ENCODE measurements at regions not wholly inside any gene's neighbourhood (a gene's known extent, or its start where the extent isn't known, plus 50 kb on each side); places are given as distances from the start of the nearest gene placed in this dataset.

DNA sequence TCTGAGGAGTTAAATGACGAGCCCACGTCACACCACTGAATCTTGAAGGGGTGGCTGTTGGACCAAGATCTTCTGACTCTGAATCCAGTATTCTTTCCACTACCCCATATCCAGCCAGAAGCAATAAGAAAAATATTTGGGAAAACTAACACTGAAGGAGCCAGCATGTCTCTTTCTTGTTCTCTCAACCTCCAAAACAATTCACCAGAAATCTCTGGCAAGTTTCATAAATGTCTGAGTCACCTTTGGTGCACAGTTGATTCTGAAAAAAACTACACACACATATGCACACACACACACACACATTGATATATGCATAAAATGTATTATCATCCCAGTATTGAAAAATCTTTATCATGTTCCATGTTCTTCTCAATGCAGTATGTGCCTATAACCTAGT, 104.3 kb upstream of the BLID start:
- no peaks in the 10 kb centered on the region for H3K36me3 ChIP-seq
- H3K4me3 ChIP-seq: no peak overlapping the region
- H3K27me3 ChIP-seq: no peaks in the 10 kb centered on the region
- DNase-seq (ENCODE audit: low spot score in 2 of 2): no peak
- TF ChIP-seq EP300 (IDR thresholded peaks at IDR 0.05) (no peak), POLR2A (IDR thresholded peaks at IDR 0.05) (no peak)
- TF ChIP-seq, protein P1, sequence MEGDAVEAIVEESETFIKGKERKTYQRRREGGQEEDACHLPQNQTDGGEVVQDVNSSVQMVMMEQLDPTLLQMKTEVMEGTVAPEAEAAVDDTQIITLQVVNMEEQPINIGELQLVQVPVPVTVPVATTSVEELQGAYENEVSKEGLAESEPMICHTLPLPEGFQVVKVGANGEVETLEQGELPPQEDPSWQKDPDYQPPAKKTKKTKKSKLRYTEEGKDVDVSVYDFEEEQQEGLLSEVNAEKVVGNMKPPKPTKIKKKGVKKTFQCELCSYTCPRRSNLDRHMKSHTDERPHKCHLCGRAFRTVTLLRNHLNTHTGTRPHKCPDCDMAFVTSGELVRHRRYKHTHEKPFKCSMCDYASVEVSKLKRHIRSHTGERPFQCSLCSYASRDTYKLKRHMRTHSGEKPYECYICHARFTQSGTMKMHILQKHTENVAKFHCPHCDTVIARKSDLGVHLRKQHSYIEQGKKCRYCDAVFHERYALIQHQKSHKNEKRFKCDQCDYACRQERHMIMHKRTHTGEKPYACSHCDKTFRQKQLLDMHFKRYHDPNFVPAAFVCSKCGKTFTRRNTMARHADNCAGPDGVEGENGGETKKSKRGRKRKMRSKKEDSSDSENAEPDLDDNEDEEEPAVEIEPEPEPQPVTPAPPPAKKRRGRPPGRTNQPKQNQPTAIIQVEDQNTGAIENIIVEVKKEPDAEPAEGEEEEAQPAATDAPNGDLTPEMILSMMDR (IDR thresholded peaks at IDR 0.05): no peak
- no peaks in the 10 kb centered on the region for H3K9me3 ChIP-seq
- WGBS, 2 donors: 84 to 93% methylated on average over 2 of the region's 2 CpGs
- H3K4me1 ChIP-seq: peaks cover 0 to 5% (median 0%) of the 10 kb centered on the region in 4 donors
- no peak overlapping the region for H3K27ac ChIP-seq

DNA sequence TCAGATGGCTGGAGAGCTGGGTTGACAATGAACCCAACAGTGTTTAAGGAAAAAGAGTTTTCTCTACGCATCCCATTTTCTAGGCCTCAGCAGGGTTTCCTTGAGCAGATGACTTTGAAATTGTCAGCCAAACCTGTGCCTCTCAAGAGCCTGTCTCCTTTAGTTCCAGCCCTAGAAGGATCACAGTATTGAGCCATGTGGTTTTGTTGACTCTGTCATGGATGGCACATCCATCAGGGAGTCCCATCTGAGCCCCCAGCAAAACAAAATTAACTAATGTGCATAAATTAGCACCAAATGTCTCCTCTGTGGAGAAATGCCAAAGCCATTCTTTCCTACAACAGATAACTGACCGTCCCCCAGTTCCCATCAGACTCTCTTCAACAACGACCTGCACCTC, 103.8 kb upstream of the BLID start:
- H3K27ac ChIP-seq: no peak overlapping the region
- no peaks in the 10 kb centered on the region for H3K36me3 ChIP-seq
- no peaks in the 10 kb centered on the region for H3K27me3 ChIP-seq
- no peak overlapping the region for H3K4me3 ChIP-seq
- no peaks in the 10 kb centered on the region for H3K9me3 ChIP-seq
- no peak for DNase-seq (ENCODE audit: low spot score in 2 of 2)
- peaks cover 0 to 10% (median 0%) of the 10 kb centered on the region in 4 donors for H3K4me1 ChIP-seq
- WGBS, 2 donors: 87 to 94% methylated on average over 3 of the region's 3 CpGs
- no peak for TF ChIP-seq POLR2A (IDR thresholded peaks at IDR 0.05)
- no peak for TF ChIP-seq EP300 (IDR thresholded peaks at IDR 0.05)
- TF ChIP-seq, protein P1 (IDR thresholded peaks at IDR 0.05): no peak

DNA sequence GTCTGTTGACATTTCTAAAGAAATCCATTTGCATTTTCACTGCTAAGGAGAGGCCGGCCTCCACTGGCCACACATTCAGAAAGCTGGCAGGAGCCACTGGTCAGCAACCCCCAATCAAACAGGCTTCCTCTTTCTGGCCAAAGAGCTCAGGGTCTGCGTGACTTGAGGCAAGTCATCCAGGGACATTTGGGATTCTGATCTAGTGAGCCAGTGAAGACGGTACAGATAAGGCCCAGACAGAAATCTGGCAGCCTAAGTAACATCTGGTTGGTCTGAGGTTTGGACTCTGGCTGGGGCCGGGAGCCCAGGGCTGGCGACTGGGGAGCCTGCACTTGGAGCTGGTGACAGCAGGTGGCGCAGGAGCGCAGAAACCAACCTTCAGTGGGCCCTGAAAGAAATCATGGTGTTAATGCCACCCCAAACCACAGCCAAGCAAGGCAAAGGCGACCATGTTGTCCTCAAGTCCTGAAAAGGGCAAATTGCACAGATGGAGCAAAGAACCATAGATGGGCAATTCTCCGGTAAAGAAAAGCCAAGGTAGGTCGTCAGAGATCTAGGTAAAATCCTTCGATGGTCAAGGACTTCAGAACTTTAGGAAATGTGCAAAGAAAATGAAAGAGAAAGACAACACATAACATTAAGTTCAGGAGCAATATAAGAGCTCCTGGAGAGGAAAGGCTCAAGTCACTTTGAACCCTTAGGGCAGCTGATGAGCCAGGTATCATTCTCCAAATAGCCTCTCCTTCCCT, 99.4 kb upstream of the BLID start:
- no peaks in the 10 kb centered on the region for H3K9me3 ChIP-seq
- H3K4me3 ChIP-seq: no peak overlapping the region
- 31 to 34% methylated on average over 11 of the region's 11 CpGs for WGBS, 2 donors
- peak in 1 of 2 donors; percentile 31 for TF ChIP-seq EP300 (IDR thresholded peaks at IDR 0.05)
- TF ChIP-seq POLR2A (IDR thresholded peaks at IDR 0.05): no peak
- TF ChIP-seq, protein P1 (IDR thresholded peaks at IDR 0.05): peak; percentile 75 to 94 (median 91)
- H3K27me3 ChIP-seq: no peaks in the 10 kb centered on the region
- peak overlapping the region in 2 of 4 donors; percentile 52 to 87 for H3K27ac ChIP-seq
- no peaks in the 10 kb centered on the region for H3K36me3 ChIP-seq
- peaks cover 0 to 48% (median 2%) of the 10 kb centered on the region in 4 donors for H3K4me1 ChIP-seq
- peak; percentile 47 to 61 for DNase-seq (ENCODE audit: low spot score in 2 of 2)

DNA sequence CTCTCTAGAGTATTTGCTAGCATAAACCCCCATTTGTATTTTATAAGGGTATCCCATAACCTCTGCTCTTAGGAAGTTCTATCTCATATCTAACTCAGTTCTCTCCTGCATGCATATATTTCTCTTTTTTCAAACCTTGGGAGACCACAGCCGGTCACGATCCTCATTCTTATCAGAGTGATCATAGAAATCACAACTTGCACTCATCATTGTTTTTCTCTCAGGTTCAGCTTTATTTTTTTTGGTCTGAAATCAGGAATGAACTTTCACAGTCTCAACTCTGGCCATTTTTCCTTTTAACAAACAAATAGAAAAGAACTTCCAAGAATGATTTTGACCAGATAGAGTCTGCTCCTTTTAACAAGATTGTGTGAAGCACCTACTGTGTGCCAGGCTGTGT, 98.6 kb upstream of the BLID start:
- no peak for TF ChIP-seq POLR2A (IDR thresholded peaks at IDR 0.05)
- TF ChIP-seq EP300 (IDR thresholded peaks at IDR 0.05): no peak
- TF ChIP-seq, protein P1 (IDR thresholded peaks at IDR 0.05): no peak
- no peak for DNase-seq (ENCODE audit: low spot score in 2 of 2)
- H3K9me3 ChIP-seq: no peaks in the 10 kb centered on the region
- H3K27me3 ChIP-seq: no peaks in the 10 kb centered on the region
- peak overlapping the region in 2 of 4 donors; percentile 52 to 87 for H3K27ac ChIP-seq
- no peaks in the 10 kb centered on the region for H3K36me3 ChIP-seq
- H3K4me3 ChIP-seq: no peak overlapping the region
- H3K4me1 ChIP-seq: peaks cover 0 to 56% (median 4%) of the 10 kb centered on the region in 4 donors
- 38 to 49% methylated on average over 2 of the region's 2 CpGs for WGBS, 2 donors

DNA sequence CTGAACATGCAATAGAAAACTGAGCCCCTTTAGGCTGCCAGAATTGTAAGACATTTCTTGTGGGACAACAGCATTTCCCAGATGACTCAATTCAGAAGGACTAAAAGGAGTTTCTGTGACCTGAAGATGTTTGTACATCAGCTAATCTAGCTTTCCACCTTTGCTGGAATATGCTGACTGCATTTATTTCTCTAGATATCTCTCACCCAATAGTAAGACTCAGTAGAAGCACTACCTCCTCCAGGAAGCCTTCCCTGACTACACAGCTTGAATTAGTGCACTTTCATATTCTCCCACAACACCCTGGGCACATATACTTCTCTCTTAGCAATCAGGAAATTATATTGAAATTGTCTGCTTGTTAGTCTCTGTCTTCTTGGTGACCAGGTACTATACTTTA, 98.1 kb upstream of the BLID start:
- no peaks in the 10 kb centered on the region for H3K9me3 ChIP-seq
- H3K27ac ChIP-seq: peak overlapping the region in 2 of 4 donors; percentile 73 to 87
- H3K4me1 ChIP-seq: peaks cover 0 to 61% (median 8%) of the 10 kb centered on the region in 4 donors
- no peak overlapping the region for H3K4me3 ChIP-seq
- no peaks in the 10 kb centered on the region for H3K27me3 ChIP-seq
- DNase-seq (ENCODE audit: low spot score in 2 of 2): no peak
- no peaks in the 10 kb centered on the region for H3K36me3 ChIP-seq
- TF ChIP-seq POLR2A (IDR thresholded peaks at IDR 0.05) (no peak), EP300 (IDR thresholded peaks at IDR 0.05) (no peak)

Data from tibial nerve (tissue), 4 donors.